Astrocyte of the cerebellum (primary cell): ENCODE measurements at regions not wholly inside any gene's neighbourhood (a gene's known extent, or its start where the extent isn't known, plus 50 kb on each side); places are given as distances from the start of the nearest gene placed in this dataset.
"Not testable (repeated sequence)": the region's sequence is repeated elsewhere in the genome, so short reads cannot be mapped to it uniquely, and the experiment has no call there.

Experiments
- DNase-seq: peaks from one replicate; pipeline ENCODE4 v3.0.0-alpha.2; 2011; ENCODE audit warnings: low read depth
- H3K4me3 ChIP-seq: 2 replicates; pipeline ENCODE4 v1.5.1; 2011; ENCODE audit warnings: mild to moderate bottlenecking, low read depth, low read length, moderate library complexity
- in situ Hi-C: cut with HindIII; loops from 2 replicates; pipeline ENCODE4 v1.10.0; 2017; ENCODE audit warnings: low sequenced_read_pairs
- TF ChIP-seq, protein P1 (sequence below): IDR thresholded peaks from 2 replicates; pipeline ENCODE4 v1.5.1; 2012; ENCODE audit warnings: low read length, low read depth, moderate library complexity, mild to moderate bottlenecking; ENCODE audit errors: missing control alignments

DNA sequence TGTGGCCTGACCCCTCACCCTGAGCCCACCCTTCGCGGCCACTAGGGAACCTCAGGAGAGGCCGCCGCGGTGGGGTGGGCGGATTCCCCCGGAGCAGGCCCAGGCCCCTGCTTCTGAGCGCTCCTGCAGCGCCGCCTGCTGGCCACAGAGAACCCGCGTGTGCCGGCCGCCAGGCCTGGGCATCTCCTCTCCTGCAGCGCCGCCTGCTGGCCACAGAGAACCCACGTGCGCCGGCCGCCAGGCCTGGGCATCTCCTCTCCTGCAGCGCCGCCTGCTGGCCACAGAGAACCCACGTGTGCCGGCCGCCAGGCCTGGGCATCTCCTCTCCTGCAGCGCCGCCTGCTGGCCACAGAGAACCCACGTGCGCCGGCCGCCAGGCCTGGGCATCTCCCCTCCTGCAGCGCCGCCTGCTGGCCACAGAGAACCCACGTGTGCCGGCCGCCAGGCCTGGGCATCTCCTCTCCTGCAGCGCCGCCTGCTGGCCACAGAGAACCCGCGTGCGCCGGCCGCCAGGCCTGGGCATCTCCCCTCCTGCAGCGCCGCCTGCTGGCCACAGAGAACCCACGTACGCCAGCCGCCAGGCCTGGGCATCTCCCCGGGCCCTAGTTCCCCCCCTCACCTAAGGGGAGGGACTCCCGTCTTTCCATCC is 126.1 kb downstream of the METRNL start:
- TF ChIP-seq, protein P1, sequence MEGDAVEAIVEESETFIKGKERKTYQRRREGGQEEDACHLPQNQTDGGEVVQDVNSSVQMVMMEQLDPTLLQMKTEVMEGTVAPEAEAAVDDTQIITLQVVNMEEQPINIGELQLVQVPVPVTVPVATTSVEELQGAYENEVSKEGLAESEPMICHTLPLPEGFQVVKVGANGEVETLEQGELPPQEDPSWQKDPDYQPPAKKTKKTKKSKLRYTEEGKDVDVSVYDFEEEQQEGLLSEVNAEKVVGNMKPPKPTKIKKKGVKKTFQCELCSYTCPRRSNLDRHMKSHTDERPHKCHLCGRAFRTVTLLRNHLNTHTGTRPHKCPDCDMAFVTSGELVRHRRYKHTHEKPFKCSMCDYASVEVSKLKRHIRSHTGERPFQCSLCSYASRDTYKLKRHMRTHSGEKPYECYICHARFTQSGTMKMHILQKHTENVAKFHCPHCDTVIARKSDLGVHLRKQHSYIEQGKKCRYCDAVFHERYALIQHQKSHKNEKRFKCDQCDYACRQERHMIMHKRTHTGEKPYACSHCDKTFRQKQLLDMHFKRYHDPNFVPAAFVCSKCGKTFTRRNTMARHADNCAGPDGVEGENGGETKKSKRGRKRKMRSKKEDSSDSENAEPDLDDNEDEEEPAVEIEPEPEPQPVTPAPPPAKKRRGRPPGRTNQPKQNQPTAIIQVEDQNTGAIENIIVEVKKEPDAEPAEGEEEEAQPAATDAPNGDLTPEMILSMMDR, result peak; percentile 19
- DNase-seq, H3K4me3 ChIP-seq, in situ Hi-C loops: not testable (repeated sequence)

DNA sequence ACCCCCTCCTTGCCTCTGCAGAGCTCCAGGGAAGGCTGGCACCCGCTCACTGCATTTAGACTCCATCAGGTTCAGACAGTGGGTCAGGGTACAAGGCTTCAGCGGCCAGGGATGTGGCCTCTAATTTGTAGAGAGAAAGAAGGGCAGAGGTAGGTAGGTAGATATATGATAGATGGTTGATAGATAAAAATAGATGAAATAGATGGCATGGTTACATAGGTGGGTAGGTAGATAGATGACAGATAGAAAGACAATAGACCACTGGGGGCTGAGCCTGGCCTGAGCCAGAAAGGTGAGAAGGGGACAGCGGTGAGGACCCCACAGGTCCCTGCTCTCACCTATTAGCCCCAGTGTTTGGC is 126.6 kb downstream of the METRNL start:
- not testable (repeated sequence) for DNase-seq

DNA sequence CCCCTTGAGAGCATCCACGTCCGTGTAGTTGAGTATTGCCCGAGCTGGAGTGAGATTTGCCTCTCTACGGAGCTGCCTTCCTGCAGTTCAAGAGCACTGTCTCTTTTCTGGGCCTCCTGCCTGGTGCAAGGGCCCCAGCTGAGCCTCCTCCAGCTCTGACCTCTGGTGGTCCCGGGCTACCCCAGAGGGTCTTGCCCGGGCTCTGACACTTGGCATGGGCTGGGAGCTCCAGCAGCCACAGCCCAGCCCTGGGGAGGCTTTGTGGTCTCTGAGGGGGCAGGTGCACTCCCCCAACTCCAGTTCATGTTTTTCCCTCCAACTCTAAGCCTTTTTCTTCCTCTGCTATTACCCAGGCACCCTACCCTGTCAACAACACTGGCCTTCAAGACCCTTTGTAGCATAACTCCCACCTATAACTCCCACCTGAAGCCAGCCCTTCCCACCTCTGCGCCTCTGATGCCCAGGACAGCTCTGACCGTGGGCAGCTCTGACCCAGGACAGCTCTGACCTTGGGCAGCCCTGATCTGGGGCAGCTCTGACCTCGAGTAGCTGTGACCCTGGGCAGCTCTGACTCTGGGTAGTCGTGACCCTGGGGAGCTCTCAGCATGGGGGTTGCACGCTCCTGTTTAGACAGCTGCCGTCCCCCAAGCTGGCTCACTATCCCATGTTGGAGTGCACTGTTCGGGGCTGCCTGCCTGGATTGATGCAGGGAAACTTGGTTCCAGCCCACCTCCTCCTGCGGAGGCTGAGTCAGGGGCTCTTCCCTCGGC is 127.6 kb downstream of the METRNL start:
- in situ Hi-C loops, H3K4me3 ChIP-seq, DNase-seq: not testable (repeated sequence)

More for the DNA sequence above, 126.6 kb downstream of the METRNL start:
- H3K4me3 ChIP-seq, in situ Hi-C loops: not testable (repeated sequence)

DNA sequence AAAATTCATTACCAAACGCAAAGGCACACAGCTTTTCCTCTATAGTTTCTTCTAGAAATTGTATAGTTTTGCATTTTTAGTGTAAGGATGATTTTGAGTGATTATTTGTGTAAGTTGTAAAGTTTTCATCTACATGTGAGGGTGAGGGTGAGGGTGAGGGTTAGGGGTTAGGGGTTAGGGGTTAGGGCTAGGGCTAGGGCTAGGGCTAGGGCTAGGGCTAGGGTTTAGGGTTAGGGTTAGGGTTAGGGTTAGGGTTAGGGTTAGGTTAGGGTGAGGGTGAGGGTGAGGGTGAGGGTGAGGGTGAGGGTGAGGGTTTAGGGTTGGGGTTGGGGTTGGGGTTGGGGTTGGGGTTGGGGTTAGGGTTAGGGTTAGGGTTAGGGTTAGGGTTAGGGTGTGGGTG is 167.6 kb downstream of the METRNL start:
- DNase-seq, in situ Hi-C loops, H3K4me3 ChIP-seq: not testable (repeated sequence)
